ENCODE measurements at regions not wholly inside any gene's neighbourhood (a gene's known extent, or its start where the extent isn't known, plus 50 kb on each side); places are given as distances from the start of the nearest gene placed in this dataset.

GRCh38 chr7:9681284-9681683 lies 1247.9 kb downstream of the NXPH1 start:
- TF ChIP-seq, protein P1, sequence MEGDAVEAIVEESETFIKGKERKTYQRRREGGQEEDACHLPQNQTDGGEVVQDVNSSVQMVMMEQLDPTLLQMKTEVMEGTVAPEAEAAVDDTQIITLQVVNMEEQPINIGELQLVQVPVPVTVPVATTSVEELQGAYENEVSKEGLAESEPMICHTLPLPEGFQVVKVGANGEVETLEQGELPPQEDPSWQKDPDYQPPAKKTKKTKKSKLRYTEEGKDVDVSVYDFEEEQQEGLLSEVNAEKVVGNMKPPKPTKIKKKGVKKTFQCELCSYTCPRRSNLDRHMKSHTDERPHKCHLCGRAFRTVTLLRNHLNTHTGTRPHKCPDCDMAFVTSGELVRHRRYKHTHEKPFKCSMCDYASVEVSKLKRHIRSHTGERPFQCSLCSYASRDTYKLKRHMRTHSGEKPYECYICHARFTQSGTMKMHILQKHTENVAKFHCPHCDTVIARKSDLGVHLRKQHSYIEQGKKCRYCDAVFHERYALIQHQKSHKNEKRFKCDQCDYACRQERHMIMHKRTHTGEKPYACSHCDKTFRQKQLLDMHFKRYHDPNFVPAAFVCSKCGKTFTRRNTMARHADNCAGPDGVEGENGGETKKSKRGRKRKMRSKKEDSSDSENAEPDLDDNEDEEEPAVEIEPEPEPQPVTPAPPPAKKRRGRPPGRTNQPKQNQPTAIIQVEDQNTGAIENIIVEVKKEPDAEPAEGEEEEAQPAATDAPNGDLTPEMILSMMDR (IDR thresholded peaks at IDR 0.05), result no peak
- TF ChIP-seq POLR2A (IDR thresholded peaks at IDR 0.05), result no peak
